ENCODE measurements at regions not wholly inside any gene's neighbourhood (a gene's known extent, or its start where the extent isn't known, plus 50 kb on each side); places are given as distances from the start of the nearest gene placed in this dataset.
"Not testable (repeated sequence)": the region's sequence is repeated elsewhere in the genome, so short reads cannot be mapped to it uniquely, and the experiment has no call there.

DNA sequence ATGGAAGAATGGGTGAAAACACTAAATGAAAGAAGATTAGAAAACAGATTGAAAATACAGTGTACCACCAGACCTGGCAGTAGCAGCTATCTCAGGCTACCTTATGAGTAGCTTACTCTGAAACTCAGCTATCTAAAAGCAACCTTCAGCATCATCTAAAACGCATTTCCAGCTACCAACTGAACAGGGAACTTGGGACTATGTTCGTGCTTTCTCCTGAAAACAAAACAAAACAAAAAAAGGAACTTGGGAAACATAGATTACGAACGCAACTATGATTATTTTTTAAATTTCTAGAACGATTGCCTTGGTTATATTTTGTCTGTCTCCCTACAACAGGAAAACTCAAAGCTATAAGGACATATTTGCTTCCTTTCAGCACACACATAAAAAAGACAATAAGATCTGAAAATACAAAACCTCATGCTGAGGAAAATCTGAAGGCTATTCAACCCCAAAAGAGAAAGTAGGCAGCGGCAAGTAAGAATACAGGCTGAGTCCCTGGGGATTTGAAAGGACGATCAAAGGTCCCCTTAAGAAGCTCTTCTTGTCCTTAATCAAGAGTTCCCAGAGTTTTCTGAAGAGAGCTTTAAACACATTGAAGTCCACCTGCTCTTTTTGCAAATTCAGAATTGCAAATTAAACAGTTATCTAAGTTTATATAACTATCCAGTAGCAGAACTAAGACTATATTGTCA is 53.4 kb downstream of the OR2K2 start:
- Mint-ChIP-seq H3K36me3 (ENCODE audit: insufficient read depth) (no peaks in the 10 kb centered on the region), H3K4me3 (ENCODE audit: low read depth) (no peak overlapping the region), H3K9me3 (ENCODE audit: low read depth) (peaks cover 4% of the 10 kb centered on the region), H3K27ac (no peak overlapping the region), H3K4me1 (ENCODE audit: low read depth) (peaks cover 3% of the 10 kb centered on the region), H3K27me3 (no peaks in the 10 kb centered on the region)
- TF ChIP-seq, protein P1, sequence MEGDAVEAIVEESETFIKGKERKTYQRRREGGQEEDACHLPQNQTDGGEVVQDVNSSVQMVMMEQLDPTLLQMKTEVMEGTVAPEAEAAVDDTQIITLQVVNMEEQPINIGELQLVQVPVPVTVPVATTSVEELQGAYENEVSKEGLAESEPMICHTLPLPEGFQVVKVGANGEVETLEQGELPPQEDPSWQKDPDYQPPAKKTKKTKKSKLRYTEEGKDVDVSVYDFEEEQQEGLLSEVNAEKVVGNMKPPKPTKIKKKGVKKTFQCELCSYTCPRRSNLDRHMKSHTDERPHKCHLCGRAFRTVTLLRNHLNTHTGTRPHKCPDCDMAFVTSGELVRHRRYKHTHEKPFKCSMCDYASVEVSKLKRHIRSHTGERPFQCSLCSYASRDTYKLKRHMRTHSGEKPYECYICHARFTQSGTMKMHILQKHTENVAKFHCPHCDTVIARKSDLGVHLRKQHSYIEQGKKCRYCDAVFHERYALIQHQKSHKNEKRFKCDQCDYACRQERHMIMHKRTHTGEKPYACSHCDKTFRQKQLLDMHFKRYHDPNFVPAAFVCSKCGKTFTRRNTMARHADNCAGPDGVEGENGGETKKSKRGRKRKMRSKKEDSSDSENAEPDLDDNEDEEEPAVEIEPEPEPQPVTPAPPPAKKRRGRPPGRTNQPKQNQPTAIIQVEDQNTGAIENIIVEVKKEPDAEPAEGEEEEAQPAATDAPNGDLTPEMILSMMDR (IDR thresholded peaks at IDR 0.05; ENCODE audit: unreplicated experiment) = no peak
- no peak for DNase-seq (ENCODE audit: low spot score, unreplicated experiment)

DNA sequence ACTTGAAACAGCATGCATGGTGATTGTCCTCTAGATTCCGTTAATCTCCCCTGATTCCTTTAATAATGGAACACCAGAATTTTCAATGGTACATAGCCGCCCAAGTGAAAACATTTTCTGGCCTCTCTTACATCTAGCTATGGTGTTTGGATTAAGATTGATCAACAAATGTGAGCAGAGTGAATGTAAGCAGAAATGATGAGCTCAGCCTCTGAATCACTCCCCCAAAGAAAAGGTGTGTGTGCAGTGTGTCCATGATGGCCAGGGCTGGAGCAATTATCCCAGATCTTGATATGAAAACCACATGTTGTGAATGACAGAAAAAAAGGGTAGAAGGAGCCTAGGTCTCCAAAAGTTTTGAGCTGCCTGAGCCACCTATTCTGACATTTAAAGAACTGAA is 55.3 kb downstream of the OR2K2 start:
- H3K36me3 Mint-ChIP-seq (ENCODE audit: insufficient read depth) = no peaks in the 10 kb centered on the region
- DNase-seq (ENCODE audit: low spot score, unreplicated experiment) = no peak
- no peaks in the 10 kb centered on the region for H3K27me3 Mint-ChIP-seq
- H3K9me3 Mint-ChIP-seq (ENCODE audit: low read depth) = no peaks in the 10 kb centered on the region
- TF ChIP-seq, protein P1 (IDR thresholded peaks at IDR 0.05; ENCODE audit: unreplicated experiment) = no peak
- no peak overlapping the region for H3K4me3 Mint-ChIP-seq (ENCODE audit: low read depth)
- no peak overlapping the region for H3K27ac Mint-ChIP-seq
- H3K4me1 Mint-ChIP-seq (ENCODE audit: low read depth) = no peaks in the 10 kb centered on the region

DNA sequence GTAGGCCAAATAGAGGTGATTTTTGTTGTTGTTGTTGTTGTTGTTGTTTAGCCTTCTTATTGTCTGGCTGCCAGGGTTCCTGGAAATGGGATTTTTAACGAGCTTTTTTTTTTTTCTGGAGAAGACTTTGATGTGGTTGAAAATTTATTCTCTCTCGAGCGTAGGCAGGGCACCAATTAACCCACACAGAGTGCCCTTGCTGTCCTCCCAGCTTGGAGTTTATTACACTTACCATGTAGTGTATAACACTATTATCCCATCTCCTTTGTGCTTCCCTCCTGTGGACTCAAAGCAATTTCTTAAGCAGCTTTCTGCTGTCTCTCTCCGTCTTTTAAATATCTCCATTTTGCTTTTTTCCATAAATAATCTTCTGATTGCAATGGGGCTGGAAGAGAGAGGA is 57.4 kb downstream of the OR2K2 start:
- no peaks in the 10 kb centered on the region for H3K27me3 Mint-ChIP-seq
- no peak for DNase-seq (ENCODE audit: low spot score, unreplicated experiment)
- H3K9me3 Mint-ChIP-seq (ENCODE audit: low read depth) = peaks cover 3% of the 10 kb centered on the region
- no peak overlapping the region for H3K27ac Mint-ChIP-seq
- H3K4me1 Mint-ChIP-seq (ENCODE audit: low read depth) = no peaks in the 10 kb centered on the region
- no peak overlapping the region for H3K4me3 Mint-ChIP-seq (ENCODE audit: low read depth)
- TF ChIP-seq, protein P1 (IDR thresholded peaks at IDR 0.05; ENCODE audit: unreplicated experiment) = no peak
- no peaks in the 10 kb centered on the region for H3K36me3 Mint-ChIP-seq (ENCODE audit: insufficient read depth)

DNA sequence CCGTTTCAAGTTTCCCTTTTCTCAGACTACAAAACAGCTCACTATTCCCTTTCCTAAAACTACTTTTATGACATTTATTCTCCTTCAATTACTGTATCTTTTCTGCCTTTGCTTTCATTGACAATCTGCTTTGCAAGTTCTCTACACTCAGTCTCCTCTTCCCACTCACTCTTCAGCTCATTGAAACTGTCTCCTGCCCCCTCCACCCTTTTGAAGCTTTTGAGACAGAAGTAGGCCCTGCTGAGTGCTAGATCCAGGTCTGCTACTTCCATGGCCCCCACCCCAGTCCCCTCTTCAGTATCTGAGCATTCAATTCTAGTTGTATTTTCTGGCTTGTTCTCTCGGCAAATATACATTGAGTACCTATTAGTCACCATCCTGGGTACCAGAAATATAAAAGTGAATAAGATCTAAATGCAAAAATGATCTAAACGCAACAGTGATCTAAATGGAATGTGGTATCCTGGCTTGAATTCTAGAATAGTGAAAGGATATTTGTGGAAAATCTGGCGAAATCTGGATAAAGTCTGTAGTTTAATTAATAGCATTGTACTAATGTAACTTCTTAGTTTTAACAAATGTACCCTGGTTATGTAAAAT is 58.4 kb downstream of the OR2K2 start:
- Mint-ChIP-seq H3K36me3 (ENCODE audit: insufficient read depth) (no peaks in the 10 kb centered on the region), H3K27ac (no peak overlapping the region), H3K4me1 (ENCODE audit: low read depth) (no peaks in the 10 kb centered on the region), H3K27me3 (no peaks in the 10 kb centered on the region), H3K4me3 (ENCODE audit: low read depth) (no peak overlapping the region), H3K9me3 (ENCODE audit: low read depth) (peaks cover 4% of the 10 kb centered on the region)
- TF ChIP-seq, protein P1 (IDR thresholded peaks at IDR 0.05; ENCODE audit: unreplicated experiment) = no peak
- DNase-seq (ENCODE audit: low spot score, unreplicated experiment) = no peak

DNA sequence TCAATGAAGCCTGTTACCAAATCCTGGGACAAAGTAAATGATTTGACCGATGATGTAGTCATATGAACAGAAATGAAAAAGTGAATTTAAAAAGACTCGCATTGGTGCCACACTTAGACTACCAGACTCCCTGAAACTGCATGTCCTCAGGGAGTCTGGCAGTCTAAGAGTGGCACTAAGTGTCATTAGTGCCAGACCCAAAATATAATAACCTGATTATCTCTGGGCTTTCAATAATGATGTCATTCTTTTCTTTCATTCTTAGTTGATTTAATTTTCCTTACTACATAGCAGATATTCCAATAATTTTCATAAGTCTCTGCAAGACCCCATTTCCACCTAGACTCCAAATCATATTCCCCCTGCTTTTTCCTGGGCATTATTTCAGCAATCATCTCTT is 59.0 kb downstream of the OR2K2 start:
- TF ChIP-seq, protein P1 (IDR thresholded peaks at IDR 0.05; ENCODE audit: unreplicated experiment) = no peak
- DNase-seq (ENCODE audit: low spot score, unreplicated experiment) = no peak
- H3K36me3 Mint-ChIP-seq (ENCODE audit: insufficient read depth) = no peaks in the 10 kb centered on the region
- H3K27me3 Mint-ChIP-seq = no peaks in the 10 kb centered on the region
- H3K27ac Mint-ChIP-seq = no peak overlapping the region
- no peaks in the 10 kb centered on the region for H3K4me1 Mint-ChIP-seq (ENCODE audit: low read depth)
- no peak overlapping the region for H3K4me3 Mint-ChIP-seq (ENCODE audit: low read depth)
- H3K9me3 Mint-ChIP-seq (ENCODE audit: low read depth) = peaks cover 7% of the 10 kb centered on the region

DNA sequence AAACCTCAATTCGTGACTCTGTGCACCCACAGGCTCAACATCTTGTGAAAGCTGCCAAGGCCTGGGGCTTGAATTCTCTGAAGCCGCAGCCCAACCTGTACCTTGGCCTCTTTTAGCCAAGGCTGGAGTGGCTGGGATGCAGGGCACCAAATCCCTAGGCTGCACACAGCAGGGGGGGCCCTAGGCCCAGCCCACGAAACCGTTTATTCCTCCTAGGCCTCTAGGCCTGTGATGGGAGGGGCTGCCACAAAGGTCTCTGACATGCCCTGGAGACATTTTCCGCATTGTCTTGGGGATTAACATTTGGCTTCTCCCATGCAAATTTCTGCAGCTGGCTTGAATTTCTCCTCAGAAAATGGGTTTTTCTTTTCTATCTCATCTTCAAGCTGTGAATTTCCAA is 64.0 kb downstream of the OR2K2 start:
- not testable (repeated sequence) for H3K27ac Mint-ChIP-seq; DNase-seq (ENCODE audit: low spot score, unreplicated experiment); H3K4me1 Mint-ChIP-seq (ENCODE audit: low read depth); H3K36me3 Mint-ChIP-seq (ENCODE audit: insufficient read depth); H3K4me3 Mint-ChIP-seq (ENCODE audit: low read depth); H3K27me3 Mint-ChIP-seq
- peaks cover 11% of the 10 kb centered on the region for H3K9me3 Mint-ChIP-seq (ENCODE audit: low read depth)
